ENCODE measurements at regions not wholly inside any gene's neighbourhood (a gene's known extent, or its start where the extent isn't known, plus 50 kb on each side); places are given as distances from the start of the nearest gene placed in this dataset.
"Not testable (repeated sequence)": the region's sequence is repeated elsewhere in the genome, so short reads cannot be mapped to it uniquely, and the experiment has no call there.

GRCh38 chr3:196138482-196139254 is 56.8 kb upstream of the TFRC start:
- Histone ChIP-seq H3K9ac (ENCODE audit: low read depth in 1 of 2, low read length in 2 of 2) (no peak overlapping the region), H3K4me3 (ENCODE audit: low read depth in 1 of 3, low read length in 3 of 3) (no peak overlapping the region), H3K36me3 (ENCODE audit: control insufficient read depth in 4 of 4, insufficient read depth in 3 of 4, low read depth in 1 of 4, low read length in 3 of 4) (no peaks in the 10 kb centered on the region), H3K27me3 (ENCODE audit: control insufficient read depth in 4 of 4, insufficient read depth in 4 of 4, low read length in 3 of 4) (no peaks in the 10 kb centered on the region), H3K4me1 (ENCODE audit: control insufficient read depth in 4 of 4, insufficient read depth in 4 of 4, low read length in 3 of 4) (peaks cover 2 to 48% (median 42%) of the 10 kb centered on the region in 4 donors), H3K9me3 (ENCODE audit: control insufficient read depth in 4 of 4, low read length in 3 of 4) (no peaks in the 10 kb centered on the region), H3K27ac (ENCODE audit: low read depth in 1 of 2, low read length in 2 of 2) (peak overlapping the region in 1 of 2 donors; percentile 50)
- 45% methylated on average over 12 of the region's 12 CpGs for WGBS
- DNase-seq (ENCODE audit: low spot score) = no peak
- TF ChIP-seq YY1 (IDR thresholded peaks at IDR 0.05) = peak; percentile 16
- no peak for TF ChIP-seq EGR1 (IDR thresholded peaks at IDR 0.05; ENCODE audit: low read depth in 2 of 2)
- peak in 1 of 2 donors; percentile 63 for TF ChIP-seq HNF4A (conservative IDR thresholded peaks at IDR 0.05)
- TF ChIP-seq RAD21 (IDR thresholded peaks at IDR 0.05) = peak in 1 of 2 donors; percentile 11
- no peak for TF ChIP-seq JUND (IDR thresholded peaks at IDR 0.05)
- TF ChIP-seq FOXA2 (IDR thresholded peaks at IDR 0.05) = no peak
- TF ChIP-seq RXRA (IDR thresholded peaks at IDR 0.05) = peak; percentile 27 to 76
- TF ChIP-seq GABPA (IDR thresholded peaks at IDR 0.05 in 1 of 2, conservative IDR thresholded peaks at IDR 0.05 in 1 of 2) = no peak

DNA sequence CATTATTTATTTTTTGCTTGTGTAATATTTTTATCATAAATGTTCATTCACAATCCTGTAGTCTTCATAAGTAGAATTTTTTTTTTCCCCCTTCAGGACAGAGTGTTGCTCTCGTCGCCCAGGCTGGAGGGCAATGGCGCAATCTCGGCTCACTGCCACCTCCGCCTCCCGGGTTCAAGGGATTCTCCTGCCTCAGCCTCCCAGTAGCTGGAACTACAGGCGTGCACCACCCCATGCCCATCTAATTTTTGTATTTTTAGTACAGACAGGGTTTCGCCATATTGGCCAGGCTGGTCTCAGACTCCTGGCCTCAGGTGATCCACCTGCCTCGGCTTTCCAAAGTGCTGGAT is 54.7 kb upstream of the TFRC start:
- not testable (repeated sequence) for H3K9ac ChIP-seq (ENCODE audit: low read depth in 1 of 2, low read length in 2 of 2); H3K27ac ChIP-seq (ENCODE audit: low read depth in 1 of 2, low read length in 2 of 2); H3K9me3 ChIP-seq (ENCODE audit: control insufficient read depth in 4 of 4, low read length in 3 of 4); H3K4me3 ChIP-seq (ENCODE audit: low read depth in 1 of 3, low read length in 3 of 3); H3K27me3 ChIP-seq (ENCODE audit: control insufficient read depth in 4 of 4, insufficient read depth in 4 of 4, low read length in 3 of 4); DNase-seq (ENCODE audit: low spot score); H3K36me3 ChIP-seq (ENCODE audit: control insufficient read depth in 4 of 4, insufficient read depth in 3 of 4, low read depth in 1 of 4, low read length in 3 of 4)
- H3K4me1 ChIP-seq (ENCODE audit: control insufficient read depth in 4 of 4, insufficient read depth in 4 of 4, low read length in 3 of 4) = peaks cover 2 to 32% (median 28%) of the 10 kb centered on the region in 4 donors
- 81% methylated on average over 9 of the region's 9 CpGs for WGBS

GRCh38 chr3:196135693-196136639 is 54.1 kb upstream of the TFRC start:
- WGBS = 68% methylated on average over 12 of the region's 12 CpGs

More at GRCh38 chr3:196135693-196136639, 54.1 kb upstream of the TFRC start:
- DNase-seq (ENCODE audit: low spot score) = no peak
- Histone ChIP-seq H3K9me3 (ENCODE audit: control insufficient read depth in 4 of 4, low read length in 3 of 4) (no peaks in the 10 kb centered on the region), H3K36me3 (ENCODE audit: control insufficient read depth in 4 of 4, insufficient read depth in 3 of 4, low read depth in 1 of 4, low read length in 3 of 4) (no peaks in the 10 kb centered on the region), H3K27ac (ENCODE audit: low read depth in 1 of 2, low read length in 2 of 2) (peak overlapping the region in 1 of 2 donors; percentile 3), H3K27me3 (ENCODE audit: control insufficient read depth in 4 of 4, insufficient read depth in 4 of 4, low read length in 3 of 4) (no peaks in the 10 kb centered on the region), H3K4me1 (ENCODE audit: control insufficient read depth in 4 of 4, insufficient read depth in 4 of 4, low read length in 3 of 4) (peaks cover 2 to 27% (median 24%) of the 10 kb centered on the region in 4 donors), H3K9ac (ENCODE audit: low read depth in 1 of 2, low read length in 2 of 2) (no peak overlapping the region), H3K4me3 (ENCODE audit: low read depth in 1 of 3, low read length in 3 of 3) (no peak overlapping the region)
- peak; percentile 66 to 72 for TF ChIP-seq HNF4A (conservative IDR thresholded peaks at IDR 0.05)
- TF ChIP-seq SP1 (IDR thresholded peaks at IDR 0.05) = peak; percentile 54
- TF ChIP-seq TAF1 (conservative IDR thresholded peaks at IDR 0.05) = no peak
- TF ChIP-seq, protein P1, sequence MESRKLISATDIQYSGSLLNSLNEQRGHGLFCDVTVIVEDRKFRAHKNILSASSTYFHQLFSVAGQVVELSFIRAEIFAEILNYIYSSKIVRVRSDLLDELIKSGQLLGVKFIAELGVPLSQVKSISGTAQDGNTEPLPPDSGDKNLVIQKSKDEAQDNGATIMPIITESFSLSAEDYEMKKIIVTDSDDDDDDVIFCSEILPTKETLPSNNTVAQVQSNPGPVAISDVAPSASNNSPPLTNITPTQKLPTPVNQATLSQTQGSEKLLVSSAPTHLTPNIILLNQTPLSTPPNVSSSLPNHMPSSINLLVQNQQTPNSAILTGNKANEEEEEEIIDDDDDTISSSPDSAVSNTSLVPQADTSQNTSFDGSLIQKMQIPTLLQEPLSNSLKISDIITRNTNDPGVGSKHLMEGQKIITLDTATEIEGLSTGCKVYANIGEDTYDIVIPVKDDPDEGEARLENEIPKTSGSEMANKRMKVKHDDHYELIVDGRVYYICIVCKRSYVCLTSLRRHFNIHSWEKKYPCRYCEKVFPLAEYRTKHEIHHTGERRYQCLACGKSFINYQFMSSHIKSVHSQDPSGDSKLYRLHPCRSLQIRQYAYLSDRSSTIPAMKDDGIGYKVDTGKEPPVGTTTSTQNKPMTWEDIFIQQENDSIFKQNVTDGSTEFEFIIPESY (IDR thresholded peaks at IDR 0.05) = no peak
- TF ChIP-seq NR2F2 (IDR thresholded peaks at IDR 0.05) = peak; percentile 79
- TF ChIP-seq RAD21 (IDR thresholded peaks at IDR 0.05) = peak in 1 of 2 donors; percentile 15
- no peak for TF ChIP-seq HNF4G (IDR thresholded peaks at IDR 0.05)
- TF ChIP-seq, protein P2, sequence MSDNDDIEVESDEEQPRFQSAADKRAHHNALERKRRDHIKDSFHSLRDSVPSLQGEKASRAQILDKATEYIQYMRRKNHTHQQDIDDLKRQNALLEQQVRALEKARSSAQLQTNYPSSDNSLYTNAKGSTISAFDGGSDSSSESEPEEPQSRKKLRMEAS (IDR thresholded peaks at IDR 0.05) = no peak
- TF ChIP-seq, protein P3, sequence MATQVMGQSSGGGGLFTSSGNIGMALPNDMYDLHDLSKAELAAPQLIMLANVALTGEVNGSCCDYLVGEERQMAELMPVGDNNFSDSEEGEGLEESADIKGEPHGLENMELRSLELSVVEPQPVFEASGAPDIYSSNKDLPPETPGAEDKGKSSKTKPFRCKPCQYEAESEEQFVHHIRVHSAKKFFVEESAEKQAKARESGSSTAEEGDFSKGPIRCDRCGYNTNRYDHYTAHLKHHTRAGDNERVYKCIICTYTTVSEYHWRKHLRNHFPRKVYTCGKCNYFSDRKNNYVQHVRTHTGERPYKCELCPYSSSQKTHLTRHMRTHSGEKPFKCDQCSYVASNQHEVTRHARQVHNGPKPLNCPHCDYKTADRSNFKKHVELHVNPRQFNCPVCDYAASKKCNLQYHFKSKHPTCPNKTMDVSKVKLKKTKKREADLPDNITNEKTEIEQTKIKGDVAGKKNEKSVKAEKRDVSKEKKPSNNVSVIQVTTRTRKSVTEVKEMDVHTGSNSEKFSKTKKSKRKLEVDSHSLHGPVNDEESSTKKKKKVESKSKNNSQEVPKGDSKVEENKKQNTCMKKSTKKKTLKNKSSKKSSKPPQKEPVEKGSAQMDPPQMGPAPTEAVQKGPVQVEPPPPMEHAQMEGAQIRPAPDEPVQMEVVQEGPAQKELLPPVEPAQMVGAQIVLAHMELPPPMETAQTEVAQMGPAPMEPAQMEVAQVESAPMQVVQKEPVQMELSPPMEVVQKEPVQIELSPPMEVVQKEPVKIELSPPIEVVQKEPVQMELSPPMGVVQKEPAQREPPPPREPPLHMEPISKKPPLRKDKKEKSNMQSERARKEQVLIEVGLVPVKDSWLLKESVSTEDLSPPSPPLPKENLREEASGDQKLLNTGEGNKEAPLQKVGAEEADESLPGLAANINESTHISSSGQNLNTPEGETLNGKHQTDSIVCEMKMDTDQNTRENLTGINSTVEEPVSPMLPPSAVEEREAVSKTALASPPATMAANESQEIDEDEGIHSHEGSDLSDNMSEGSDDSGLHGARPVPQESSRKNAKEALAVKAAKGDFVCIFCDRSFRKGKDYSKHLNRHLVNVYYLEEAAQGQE (IDR thresholded peaks at IDR 0.05) = no peak
- TF ChIP-seq, protein P4, sequence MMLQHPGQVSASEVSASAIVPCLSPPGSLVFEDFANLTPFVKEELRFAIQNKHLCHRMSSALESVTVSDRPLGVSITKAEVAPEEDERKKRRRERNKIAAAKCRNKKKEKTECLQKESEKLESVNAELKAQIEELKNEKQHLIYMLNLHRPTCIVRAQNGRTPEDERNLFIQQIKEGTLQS (IDR thresholded peaks at IDR 0.05) = no peak
- peak in 1 of 2 donors; percentile 16 for TF ChIP-seq GABPA (IDR thresholded peaks at IDR 0.05 in 1 of 2, conservative IDR thresholded peaks at IDR 0.05 in 1 of 2)
- peak; percentile 20 to 75 for TF ChIP-seq JUND (IDR thresholded peaks at IDR 0.05)
- TF ChIP-seq EGR1 (IDR thresholded peaks at IDR 0.05; ENCODE audit: low read depth in 2 of 2) = no peak
- peak; percentile 94 for TF ChIP-seq RXRA (IDR thresholded peaks at IDR 0.05)

Data from liver (tissue), 7 donors.